Cardiac septum (tissue), 1 donor: ENCODE measurements at regions not wholly inside any gene's neighbourhood (a gene's known extent, or its start where the extent isn't known, plus 50 kb on each side); places are given as distances from the start of the nearest gene placed in this dataset.
A peak's percentile ranks its signal among the peaks of the same experiment; 100 is the strongest.
"Not testable (repeated sequence)": the region's sequence is repeated elsewhere in the genome, so short reads cannot be mapped to it uniquely, and the experiment has no call there.

Experiments
- DNase-seq: peaks from one replicate; pipeline ENCODE4 v3.0.0-alpha.2; 2020; ENCODE audit warnings: low spot score
- intact Hi-C: fragments of 100-400 bp; cut with DNase I; formaldehyde crosslinking; loops from one replicate; pipeline ENCODE4 v1.14.0; 2022
- donor health status: DM: no; HTN: no; CAD: no.

DNA sequence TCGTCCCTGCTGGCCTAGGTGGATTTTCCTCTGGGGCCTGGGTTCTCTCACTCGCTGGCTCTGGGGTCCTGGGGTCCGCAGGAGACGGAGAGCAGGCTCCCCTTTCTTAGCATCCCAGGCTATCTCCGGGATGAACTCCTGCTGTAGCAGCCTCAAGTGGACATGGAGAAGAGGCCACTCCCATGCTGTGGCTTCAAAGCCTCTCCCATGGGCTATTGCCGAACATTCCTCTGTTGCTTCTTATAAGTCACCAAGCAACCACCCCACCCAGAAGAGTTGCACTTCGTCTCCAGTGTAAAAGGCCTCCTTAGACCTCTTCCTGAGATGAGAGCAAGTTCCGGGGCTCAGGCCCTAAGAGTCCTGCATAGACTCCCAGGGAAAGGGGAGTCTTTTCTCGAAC, 124.0 kb upstream of the RCN1 start:
- no peak for DNase-seq
- intact Hi-C loops: loop anchor here (10.0 kb wide), 1 partner anchor 722 kb away; no protein-coding TSS in a partner anchor

DNA sequence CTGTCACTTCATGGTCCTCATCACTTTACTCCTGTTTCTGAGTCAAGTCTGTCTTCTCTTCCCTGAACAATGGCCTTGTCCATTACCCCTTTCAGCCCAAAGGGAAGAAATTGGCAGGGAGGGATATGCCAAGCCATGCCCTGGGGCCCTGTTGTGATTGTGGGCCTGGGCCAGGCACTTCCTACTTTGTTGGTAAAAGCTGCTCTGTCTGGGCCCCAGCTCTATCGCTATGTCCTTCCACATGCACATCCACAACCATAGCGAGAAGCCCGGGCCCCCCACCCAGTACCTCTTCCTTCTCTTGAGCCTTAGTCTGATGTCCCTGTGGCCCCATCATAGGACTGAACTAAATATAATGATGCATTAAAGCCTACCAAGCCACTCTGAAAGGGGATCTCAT, 126.7 kb upstream of the RCN1 start:
- intact Hi-C loops: loop anchor here (10.0 kb wide), 1 partner anchor 719 kb away; no protein-coding TSS in a partner anchor
- DNase-seq: no peak

DNA sequence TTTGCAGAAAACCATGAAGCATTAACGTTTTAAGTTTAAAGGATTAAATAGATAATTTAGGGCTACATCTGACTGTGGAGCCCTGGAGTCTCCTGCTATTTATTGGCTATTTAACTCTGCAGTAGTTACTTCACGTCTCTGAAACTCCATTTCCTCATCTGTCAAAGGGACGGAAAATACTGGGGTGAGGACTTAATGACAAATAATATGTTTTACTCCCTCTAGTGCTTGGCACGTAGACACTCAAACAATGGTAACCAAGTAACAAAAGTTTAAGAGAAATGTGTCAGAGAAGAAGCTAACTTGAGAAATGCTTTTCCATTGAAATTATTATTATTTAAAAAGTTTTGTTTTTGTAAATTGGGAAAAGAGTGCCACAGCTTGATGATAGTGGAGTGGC, 130.7 kb upstream of the RCN1 start:
- DNase-seq: no peak
- intact Hi-C loops: loop anchor here (10.0 kb wide), 1 partner anchor 715 kb away; no protein-coding TSS in a partner anchor

DNA sequence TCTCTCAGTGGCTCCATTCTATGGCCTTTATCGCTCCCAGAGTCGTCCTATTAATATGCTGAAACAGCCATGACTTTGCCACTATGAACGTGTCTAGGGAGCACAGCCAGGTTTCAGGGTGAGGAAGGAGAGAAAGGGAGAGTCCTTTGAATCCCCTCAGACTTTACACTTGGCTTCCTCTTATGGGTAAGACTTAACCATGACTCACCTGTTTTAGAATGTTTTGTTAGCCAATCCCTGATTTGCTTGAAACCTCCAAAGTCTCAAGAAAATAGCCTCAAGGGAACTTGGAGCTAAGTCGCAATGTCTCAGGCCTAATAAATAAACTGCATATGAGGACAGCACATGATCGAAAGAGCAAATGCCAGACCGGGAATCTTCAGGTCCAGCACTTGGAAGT, 131.2 kb upstream of the RCN1 start:
- intact Hi-C loops: loop anchor here (5.0 to 10.0 kb wide), 2 partner anchors 562 to 715 kb away; no protein-coding TSS in a partner anchor
- no peak for DNase-seq

DNA sequence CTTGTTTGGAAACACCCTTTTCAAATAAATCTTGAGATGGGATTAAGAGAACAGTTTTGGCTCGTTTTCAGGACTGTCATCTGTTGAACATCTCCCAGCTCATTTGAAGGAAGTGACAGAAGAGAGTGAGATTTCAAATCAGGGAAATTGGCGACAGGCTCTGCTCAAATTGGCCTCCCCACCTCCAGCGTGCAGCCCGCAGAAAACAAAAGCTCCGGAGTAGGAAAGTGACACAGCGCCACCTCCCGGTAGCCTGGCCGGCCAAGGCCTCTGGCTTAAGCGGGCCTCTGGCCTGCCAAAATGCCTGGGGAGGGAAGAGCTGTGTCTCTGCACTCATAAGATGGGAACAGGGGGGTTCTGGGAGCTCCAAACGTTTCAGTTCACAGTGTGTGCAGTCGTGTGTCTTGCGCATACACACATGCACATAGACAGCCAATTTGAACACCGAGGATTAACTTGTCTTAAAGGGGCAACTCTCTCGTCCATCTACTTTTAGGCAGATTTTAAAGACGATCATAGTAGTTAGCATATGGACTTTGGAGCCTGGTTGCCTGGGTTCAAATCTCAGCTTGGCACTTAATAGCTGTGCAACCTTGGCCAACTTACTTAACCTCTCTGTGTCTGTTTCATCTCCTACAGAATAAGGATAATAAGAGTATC, 132.7 kb upstream of the RCN1 start:
- DNase-seq: peak; percentile 78
- intact Hi-C loops: loop anchor here (5.0 kb wide), 1 partner anchor 561 kb away; no protein-coding TSS in a partner anchor

DNA sequence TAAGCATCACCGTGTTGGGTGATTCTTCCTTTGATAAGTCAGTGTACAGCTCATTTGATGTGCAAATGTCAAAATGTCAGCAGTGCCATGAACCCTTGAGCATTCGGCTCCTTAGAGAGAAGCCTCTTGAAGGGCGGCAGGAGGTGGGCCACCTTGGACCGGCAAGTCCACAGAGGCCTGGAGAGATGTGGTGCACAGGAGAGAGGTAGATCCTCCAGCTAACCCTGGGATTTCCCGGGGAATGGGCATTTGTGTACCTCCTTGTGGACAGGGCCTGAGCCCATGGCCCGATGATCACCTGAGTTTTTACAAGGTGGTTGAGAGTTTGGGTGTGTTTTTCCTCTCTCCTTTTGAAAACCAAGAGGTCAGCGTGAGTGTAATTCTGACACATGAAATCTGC, 133.2 kb upstream of the RCN1 start:
- intact Hi-C loops: loop anchor here (5.0 kb wide), 1 partner anchor 560 kb away; no protein-coding TSS in a partner anchor
- DNase-seq: no peak

DNA sequence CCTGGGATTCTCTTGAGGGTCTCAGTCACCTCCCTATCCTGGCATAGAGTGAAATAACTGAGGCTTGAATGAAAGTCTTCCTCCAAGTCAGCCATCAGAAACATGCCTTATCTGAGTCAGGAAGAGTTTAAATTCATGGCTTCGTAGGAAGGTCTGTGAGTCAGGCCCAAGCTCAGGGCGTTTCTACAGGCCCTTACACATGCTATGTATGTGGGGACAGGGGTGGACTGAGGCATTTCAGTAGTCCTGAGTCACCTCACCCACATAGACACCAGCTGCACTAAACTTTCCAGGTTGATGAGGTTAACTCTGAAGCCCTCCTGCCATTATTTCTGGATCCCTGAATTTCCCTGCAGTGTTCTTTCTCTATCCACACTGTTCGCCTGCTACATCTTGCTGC, 134.6 kb upstream of the RCN1 start:
- intact Hi-C loops: loop anchor here (5.0 kb wide), 1 partner anchor 559 kb away; no protein-coding TSS in a partner anchor
- no peak for DNase-seq

DNA sequence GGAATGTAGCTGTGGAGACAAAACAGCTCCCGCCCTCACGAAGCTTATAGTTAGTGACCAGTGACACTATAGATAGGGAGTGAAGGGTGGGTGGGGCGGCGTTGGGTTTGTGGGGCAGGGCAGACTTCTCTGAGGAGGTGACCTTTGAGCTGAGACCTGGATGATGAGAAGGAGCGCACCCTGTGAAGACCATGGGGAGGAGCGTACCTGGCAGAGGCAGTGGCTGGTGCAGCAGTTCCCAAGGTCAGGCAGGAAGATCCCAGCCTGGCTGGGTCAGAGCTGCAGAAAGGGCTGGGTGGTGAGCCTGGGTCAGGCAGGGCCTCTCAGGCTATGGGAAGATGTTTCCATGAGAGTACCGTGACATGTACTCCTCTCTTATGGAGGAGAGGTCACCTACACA, 135.0 kb upstream of the RCN1 start:
- no peak for DNase-seq
- intact Hi-C loops: loop anchor here (5.0 kb wide), 1 partner anchor 559 kb away; no protein-coding TSS in a partner anchor

DNA sequence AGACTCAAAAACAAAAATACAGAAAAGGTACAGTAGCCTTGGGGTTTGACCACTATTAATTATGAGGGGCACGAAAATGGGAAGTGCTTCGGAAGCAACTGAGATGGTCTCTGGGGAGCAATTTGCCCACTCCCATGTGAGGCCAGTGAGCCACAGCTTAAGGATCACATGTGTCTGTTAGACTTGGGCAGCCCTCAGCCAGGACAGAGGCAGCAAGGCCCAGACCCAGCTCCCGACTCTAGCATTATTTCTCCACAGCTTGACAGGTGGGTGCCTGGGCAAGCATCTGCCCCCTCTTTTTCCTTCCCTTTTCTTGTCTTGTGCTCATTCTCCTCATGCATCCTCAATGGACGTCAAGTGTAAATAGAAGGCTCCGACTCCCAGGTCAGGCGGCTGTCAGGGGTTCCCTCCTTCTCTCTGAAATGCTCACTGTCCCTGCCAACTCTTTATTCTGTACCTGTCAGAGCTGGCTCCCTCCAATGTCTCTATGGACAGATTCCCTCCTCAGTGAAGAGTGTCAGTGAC, 137.0 kb upstream of the RCN1 start:
- DNase-seq: no peak
- intact Hi-C loops: no loop called here

DNA sequence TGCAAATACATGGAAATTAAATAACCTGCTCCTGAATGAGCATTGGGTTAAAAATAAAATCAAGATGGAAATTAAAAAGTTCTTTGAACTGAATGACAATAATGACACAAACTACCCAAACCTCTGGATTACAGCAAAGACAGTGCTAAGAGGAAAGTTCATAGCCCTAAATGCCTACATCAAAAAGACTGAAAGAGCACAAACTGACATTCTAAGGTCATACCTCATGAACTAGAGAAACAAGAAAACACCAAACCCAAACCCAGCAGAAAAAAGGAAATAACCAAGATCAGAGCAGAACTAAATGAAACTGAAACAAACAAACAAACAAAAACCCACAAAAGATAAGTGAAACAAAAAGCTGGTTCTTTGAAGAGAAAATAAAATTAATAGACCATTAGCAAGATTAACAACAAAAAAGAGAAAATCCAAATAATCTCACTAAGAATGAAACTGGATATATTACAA, 138.6 kb upstream of the PAX6 start:
- DNase-seq, intact Hi-C loops: not testable (repeated sequence)

DNA sequence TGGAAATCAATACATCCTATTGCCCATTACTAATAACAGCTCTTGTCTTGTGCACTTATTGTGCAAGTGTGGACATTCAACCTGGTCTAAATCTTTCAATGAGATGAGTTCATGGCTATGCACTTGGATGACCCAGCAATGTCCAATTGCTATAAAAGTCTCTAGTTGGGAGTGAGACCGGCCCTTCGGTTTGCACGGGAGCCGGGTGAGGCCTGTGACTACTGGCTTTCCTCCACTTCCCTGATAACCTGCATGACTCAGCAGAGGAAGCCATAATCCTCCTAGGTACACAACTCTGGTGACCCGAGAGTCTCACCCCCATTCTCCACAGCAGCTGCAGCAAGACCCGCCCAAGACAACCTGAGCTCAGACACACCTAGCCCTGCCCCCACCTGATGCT, 135.9 kb upstream of the PAX6 start:
- intact Hi-C loops: no loop called here
- no peak for DNase-seq

DNA sequence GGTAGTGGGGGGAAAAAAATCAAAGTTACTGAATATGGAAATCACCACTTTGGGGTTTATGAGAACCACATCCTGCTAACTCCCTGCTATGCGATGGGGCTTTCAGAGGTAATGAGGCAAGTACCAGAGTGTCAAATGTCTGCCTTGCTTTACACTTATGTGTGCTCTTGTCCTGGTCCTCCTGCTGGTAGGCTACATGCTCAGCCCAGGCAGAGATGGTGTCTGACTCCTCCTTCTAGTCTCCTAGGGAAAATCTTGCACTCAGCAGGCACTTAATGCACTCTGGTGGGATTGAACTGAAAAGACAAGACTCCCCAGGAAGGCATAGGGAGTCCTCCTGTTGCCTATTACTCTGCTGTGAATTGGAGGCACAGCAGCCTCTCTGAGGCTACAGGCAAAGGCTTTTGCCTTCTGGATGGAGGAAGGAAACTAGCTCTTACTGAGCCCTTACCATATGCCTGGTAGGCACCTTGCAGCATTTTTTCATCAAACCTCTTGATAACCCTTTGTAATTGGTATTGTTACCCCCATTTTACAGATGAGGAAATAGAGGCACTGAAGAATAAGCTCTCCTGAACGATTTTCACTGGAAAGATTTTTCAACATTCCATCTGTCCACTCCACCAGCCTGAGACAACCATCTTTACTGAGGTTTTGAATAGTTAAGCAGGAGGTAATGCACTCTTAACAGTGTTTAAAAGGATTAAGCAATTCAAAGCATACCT, 132.1 kb upstream of the PAX6 start:
- no peak for DNase-seq
- intact Hi-C loops: no loop called here

DNA sequence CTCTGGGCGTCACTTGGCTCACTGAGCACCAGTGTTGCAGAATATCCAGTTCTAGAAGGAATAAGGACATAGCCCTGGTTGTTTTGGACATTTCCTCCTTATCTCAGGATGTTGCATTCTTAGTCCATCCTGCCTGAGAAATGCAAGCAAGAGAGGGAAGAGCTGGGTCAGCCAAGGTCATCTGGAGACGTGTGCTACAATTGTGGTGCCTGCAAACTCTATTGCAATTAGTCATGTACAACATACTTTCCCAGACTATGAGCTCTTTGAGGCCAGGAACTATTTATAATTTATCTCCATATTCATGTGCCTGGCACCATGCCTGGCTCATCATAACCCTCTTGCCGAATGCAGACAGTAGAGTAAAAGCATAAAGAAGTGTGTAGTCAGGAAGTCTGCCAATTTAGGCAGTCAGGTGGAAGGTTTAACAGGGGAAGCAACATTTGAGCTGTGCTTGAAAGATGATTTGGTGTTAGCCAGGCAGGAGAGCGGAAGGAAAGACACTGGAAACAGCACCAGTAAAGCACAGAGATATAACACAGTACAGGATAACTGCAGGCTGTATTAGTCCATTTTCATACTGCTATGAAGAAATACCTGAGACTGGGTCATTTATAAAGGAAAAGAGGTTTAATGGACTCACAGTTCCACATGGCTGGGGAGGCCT, 129.4 kb upstream of the PAX6 start:
- no peak for DNase-seq
- intact Hi-C loops: no loop called here

DNA sequence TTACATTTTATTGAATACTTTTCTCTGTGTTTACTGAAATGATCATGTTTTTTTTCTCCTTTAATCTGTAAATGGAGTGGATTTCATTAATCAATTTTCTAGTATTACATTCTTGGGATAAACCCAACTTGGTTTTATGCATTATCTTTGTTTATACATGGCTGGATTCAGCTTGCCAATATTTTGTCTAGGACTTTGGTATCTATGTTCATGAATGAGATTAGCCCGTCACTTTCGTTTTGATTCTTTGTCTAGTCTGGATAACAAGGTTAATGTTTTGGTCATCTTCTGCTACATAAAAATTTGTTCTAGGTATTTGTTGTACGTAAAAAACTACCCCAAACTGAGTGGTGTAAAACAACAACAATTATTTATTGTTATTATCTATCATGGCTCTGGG, 127.9 kb upstream of the PAX6 start:
- DNase-seq: no peak
- intact Hi-C loops: no loop called here

DNA sequence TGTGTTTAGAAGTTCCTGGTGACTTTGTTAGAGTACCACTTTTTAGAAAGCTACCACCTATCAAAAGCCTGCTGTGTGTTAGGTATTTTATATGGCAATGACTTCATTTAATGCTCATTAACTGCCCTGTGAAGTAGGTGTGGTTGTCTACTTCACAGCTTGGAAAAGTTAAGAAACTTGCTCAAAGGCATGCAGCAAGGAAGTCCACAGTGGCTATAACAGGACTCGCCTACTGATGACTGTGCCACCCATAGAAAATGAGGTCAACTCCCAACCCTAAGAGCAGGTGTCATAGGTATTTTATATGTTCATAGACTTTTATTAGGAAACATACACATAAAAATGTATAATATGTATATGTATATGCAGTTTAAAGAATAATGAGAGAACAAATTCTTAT, 125.2 kb upstream of the PAX6 start:
- intact Hi-C loops: no loop called here
- no peak for DNase-seq

DNA sequence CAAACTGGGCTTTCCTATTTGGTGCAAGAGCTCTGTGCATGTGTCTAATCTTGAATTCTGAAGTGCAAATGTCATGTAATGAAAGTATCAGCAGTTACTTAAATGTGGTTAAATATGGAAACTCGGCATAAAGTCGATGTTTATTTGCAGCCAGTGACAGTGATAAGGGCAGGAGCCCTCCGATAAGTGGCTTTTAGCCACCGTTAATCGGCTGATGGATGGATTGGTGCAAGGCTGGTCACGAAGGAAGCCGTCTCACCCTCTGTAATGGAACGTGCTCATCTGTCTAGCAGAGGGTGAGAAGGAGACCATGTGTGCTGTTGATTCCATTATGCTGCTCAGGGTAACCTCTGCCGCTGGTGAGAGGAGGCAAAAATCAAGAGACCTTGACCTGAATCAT, 121.8 kb upstream of the PAX6 start:
- intact Hi-C loops: no loop called here
- DNase-seq: no peak

DNA sequence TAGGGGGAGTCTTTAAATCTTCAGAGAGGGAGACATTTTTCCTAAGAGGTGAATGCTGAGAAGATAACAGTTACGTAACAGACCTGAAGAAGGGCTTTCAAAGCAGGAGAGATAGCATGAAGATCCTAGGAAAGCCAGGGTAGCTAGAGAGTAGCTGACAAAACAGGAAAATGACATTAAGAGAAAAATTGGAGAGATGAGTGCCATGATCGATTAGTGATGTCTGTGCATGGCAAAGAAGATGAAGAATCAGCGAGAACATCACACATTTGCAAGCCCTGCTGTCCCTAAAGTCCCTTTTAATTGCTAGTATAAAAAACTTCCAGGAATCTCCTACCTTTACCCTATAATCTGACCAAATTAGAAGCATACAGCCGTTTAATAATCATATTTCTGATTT, 116.9 kb upstream of the PAX6 start:
- no peak for DNase-seq
- intact Hi-C loops: no loop called here

DNA sequence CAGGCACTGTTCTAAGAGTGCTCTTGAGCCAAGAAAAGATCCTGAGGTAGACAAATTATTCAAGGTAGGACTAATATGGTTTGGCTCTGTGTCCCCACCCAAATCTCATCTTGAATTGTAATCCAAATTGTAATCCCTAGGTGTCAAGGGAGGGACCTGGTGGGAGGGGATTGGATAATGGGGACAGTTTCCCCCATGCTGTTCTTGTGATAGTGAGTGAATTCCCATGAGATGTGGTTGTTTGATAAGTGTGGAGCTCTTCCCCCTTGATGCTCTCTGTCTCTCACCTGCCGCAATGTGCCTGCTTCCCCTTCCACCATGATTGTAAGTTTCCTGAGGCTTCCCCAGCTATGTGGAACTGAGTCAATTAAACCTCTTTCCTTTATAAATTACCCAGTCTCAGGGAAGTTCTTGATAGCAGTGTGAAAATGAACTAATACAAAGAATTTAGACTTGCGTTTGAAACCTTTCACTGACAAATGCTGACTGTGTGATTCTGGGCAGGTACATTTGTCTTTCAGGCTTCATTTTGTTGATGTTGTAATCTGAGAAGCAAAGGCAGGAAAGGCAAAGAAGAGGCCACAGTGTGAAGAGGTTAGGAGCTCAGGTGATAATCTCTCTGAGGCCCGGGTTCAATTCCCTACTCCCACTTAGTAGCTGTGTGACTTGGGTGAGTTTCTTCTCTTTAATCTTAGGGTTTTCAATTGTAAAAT, 115.8 kb upstream of the PAX6 start:
- DNase-seq: no peak
- intact Hi-C loops: no loop called here

DNA sequence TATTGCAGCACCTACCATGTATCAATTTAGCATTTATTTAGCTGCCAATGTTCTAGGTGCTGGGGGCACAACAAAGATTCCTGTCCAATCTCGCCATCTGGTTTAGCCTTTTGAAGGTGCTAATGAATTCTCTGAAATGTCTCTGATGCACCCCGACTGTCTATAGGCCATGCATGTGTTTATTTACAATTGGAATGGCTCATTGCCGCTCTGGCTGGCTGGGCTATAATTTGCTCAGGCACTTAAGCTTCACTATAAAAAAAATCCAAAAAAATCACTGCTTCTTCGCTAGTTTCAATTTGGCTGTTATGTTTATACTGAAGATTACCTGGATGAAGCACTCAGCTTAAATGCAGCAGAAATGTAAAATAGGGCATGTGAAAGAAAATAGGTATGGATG, 115.0 kb upstream of the PAX6 start:
- intact Hi-C loops: no loop called here
- no peak for DNase-seq

DNA sequence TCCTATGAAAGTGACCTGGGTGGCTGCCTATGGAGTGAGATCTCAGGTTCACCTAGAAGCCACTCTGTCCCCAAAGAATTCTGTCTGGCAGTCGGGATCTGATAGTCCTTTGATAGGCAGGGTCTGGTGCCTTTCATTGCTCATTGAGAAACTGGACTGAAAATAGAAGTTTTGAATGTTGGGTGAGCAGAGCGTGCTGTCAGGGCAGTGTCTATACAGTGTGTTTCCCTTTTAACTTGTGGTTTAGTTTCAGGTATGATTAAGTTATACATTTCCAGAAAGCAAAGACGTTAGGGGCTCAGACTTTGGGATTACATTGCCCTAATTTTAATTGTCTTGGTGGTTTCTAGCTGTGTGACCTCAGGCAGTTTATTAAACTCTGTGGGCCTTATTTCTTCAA, 111.3 kb upstream of the PAX6 start:
- no peak for DNase-seq
- intact Hi-C loops: no loop called here
